H1 (cell line): ENCODE measurements at regions not wholly inside any gene's neighbourhood (a gene's known extent, or its start where the extent isn't known, plus 50 kb on each side); places are given as distances from the start of the nearest gene placed in this dataset.

Source experiments
- CHD2 ChIP-seq: IDR thresholded peaks from 2 replicates; pipeline ENCODE4 v1.6.1; 2012; ENCODE audit warnings: low read length, improper control_type of control experiment
- CREB1 ChIP-seq: IDR thresholded peaks from 2 replicates; pipeline ENCODE4 v1.6.1; 2012; ENCODE audit warnings: inconsistent platforms
- POLR2A ChIP-seq, 2 experiments: IDR thresholded peaks; 1 replicate in 1 of 2; 2 replicates in 1 of 2; pipeline ENCODE4 v1.6.1; 2011; ENCODE audit warnings: low read depth in 2 of 2, low read length in 2 of 2, mild to moderate bottlenecking in 2 of 2; ENCODE audit errors: control extremely low read depth in 1 of 2
- RNF2 ChIP-seq: fragments of 200-900, 300-1000 bp; sonication (generic); IDR thresholded peaks from 2 replicates; pipeline ENCODE4 v1.7.1; 2016; ENCODE audit warnings: borderline replicate concordance, low read depth, mild to moderate bottlenecking, antibody characterized with exemption, low read length; ENCODE audit not compliant: poor library complexity, severe bottlenecking; ENCODE audit errors: missing control alignments
- TF ChIP-seq, protein P1 (sequence below): IDR thresholded peaks from 2 replicates; pipeline ENCODE4 v1.6.1; 2012; ENCODE audit warnings: inconsistent platforms
- TF ChIP-seq, protein P2 (sequence below): IDR thresholded peaks from 2 replicates; pipeline ENCODE4 v1.6.1; 2011; ENCODE audit warnings: low read length, improper control_type of control experiment
- TF ChIP-seq, protein P3 (sequence below), 3 experiments: IDR thresholded peaks; 1 replicate in 2 of 3; 2 replicates in 1 of 3; pipeline versions ENCODE4 v1.5.1 to v1.6.1; 2011; ENCODE audit warnings: low read length in 3 of 3, mild to moderate bottlenecking in 3 of 3, inconsistent platforms in 2 of 3, low read depth in 1 of 3, moderate library complexity in 1 of 3; ENCODE audit not compliant: insufficient read depth in 1 of 3; ENCODE audit errors: control extremely low read depth in 1 of 3

DNA sequence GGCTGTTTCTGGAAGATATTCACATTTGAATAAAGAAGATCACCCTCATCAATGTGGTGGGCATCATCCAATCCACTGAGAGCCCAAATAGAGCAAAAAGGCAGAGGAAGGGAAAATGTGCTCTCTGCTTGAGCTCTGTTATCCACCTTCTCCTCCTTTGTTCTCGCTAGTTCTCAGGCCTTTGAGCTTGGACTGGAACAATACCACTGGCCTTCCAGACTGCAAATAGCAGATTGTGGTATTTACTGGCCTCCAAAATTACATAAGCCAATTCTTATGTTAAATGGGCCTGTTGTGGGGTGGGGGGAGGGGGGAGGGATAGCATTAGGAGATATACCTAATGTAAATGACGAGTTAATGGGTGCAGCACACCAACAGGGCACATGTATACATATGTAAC, 219.3 kb downstream of the C1orf94 start:
- TF ChIP-seq RNF2 (no peak), POLR2A (IDR thresholded peaks at IDR 0.05; ENCODE audit: control extremely low read depth in 1 of 2, low read depth in 2 of 2, low read length in 2 of 2) (no peak), CHD2 (no peak), CREB1 (no peak)
- TF ChIP-seq, protein P1, sequence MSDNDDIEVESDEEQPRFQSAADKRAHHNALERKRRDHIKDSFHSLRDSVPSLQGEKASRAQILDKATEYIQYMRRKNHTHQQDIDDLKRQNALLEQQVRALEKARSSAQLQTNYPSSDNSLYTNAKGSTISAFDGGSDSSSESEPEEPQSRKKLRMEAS, result no peak
- TF ChIP-seq, protein P2, sequence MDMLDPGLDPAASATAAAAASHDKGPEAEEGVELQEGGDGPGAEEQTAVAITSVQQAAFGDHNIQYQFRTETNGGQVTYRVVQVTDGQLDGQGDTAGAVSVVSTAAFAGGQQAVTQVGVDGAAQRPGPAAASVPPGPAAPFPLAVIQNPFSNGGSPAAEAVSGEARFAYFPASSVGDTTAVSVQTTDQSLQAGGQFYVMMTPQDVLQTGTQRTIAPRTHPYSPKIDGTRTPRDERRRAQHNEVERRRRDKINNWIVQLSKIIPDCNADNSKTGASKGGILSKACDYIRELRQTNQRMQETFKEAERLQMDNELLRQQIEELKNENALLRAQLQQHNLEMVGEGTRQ, result no peak
- TF ChIP-seq, protein P3, sequence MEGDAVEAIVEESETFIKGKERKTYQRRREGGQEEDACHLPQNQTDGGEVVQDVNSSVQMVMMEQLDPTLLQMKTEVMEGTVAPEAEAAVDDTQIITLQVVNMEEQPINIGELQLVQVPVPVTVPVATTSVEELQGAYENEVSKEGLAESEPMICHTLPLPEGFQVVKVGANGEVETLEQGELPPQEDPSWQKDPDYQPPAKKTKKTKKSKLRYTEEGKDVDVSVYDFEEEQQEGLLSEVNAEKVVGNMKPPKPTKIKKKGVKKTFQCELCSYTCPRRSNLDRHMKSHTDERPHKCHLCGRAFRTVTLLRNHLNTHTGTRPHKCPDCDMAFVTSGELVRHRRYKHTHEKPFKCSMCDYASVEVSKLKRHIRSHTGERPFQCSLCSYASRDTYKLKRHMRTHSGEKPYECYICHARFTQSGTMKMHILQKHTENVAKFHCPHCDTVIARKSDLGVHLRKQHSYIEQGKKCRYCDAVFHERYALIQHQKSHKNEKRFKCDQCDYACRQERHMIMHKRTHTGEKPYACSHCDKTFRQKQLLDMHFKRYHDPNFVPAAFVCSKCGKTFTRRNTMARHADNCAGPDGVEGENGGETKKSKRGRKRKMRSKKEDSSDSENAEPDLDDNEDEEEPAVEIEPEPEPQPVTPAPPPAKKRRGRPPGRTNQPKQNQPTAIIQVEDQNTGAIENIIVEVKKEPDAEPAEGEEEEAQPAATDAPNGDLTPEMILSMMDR (IDR thresholded peaks at IDR 0.05; ENCODE audit: control extremely low read depth in 1 of 3, insufficient read depth in 1 of 3, low read depth in 1 of 3, low read length in 3 of 3), result no peak
